HG03378 (cell line): ENCODE measurements at regions not wholly inside any gene's neighbourhood (a gene's known extent, or its start where the extent isn't known, plus 50 kb on each side); places are given as distances from the start of the nearest gene placed in this dataset.
"Not testable (repeated sequence)": the region's sequence is repeated elsewhere in the genome, so short reads cannot be mapped to it uniquely, and the experiment has no call there.

Experiments used
- ATAC-seq: cut with Tn5 transposase; IDR thresholded peaks from one replicate; pipeline ENCODE4 v1.9.1; 2021; ENCODE audit warnings: mild to moderate bottlenecking, moderate library complexity; ENCODE audit not compliant: unreplicated experiment

DNA sequence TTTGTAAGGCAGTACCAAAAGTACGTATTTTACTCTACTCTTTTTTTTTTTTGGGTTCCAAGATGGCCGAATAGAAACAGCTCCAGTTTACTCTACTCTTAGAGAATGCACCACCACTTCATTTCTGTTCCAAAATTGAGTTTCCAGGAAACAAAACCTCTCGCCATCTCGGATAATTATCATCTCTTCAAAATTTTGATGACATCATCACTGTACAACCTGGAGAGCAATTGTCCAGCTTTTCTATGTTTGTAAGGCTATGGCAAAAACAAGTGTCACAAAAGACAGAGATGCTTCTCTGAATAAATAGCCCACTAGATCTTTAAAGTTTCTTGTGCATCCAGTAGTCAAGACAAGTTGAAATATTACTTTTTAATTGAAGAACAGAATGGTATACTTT, 1631.9 kb upstream of the CDH6 start:
- ATAC-seq, result no peak

DNA sequence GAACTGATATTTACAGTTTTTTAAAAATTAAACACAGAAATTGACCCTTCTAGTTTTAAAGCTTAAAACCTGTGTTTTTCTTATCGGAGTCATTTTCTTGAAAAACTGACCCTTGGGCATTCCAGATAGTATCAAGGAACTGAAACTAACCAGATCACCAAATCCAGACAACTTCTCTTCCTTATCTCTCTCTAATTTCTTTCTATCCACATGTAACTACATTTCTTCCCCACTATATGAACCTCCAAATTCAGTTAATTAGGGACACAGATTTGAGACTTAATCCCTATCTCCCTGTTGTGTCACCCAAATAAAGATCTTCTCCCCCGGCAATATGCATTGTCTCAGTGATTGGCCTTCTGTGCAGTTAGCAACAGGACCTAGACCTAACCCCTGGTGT, 1643.0 kb upstream of the CDH6 start:
- no peak for ATAC-seq

DNA sequence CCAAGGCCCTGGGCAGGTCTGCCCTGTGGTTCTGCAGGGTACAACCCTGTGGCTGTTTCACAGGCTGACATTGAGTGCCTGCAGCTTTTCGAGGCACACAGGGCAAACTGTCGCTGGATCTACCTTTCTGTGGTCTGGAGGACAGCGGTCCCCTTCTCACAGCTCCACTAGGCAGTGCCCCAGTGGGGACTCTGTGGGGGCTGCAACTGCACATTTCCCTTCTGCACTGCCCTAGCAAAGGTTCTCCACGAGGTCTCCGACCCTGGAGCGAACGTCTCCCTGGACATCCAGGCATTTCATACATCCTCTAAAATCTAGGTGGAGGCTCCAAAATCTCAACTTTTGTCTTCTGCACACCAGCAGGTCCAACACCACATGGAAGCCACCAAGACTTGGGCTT, 1645.2 kb upstream of the CDH6 start:
- no peak for ATAC-seq

DNA sequence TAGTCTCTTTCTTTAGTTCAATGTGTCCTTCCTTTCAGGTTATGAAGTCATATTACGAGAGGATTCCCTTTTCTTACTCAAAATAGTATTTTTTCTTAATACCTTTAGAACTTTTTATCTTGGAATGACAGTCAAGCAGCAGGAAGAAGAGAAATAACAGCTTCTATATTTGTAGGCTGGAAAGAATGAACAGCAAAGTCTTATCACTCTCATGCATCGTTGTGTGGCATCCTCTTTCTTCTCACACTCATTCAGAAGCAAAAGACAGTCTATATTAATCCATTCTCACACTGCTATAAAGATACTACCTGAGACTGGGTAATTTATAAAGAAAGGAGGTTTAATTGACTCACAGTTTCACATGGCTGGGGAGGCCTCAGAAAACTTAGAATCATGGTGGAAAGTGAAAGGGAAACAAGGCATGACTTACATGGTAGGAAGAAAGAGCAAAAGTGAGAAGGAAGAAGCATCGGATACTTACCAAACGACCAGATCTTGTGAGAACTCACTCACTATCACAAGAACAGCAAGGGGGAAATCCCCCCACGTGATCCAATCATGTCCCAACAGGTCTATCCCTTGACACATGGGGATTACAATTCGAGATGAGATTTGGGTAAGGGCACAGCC, 1646.1 kb upstream of the CDH6 start:
- ATAC-seq, result no peak

GRCh38 chr5:29543501-29543900, 1650.0 kb upstream of the CDH6 start:
- no peak for ATAC-seq

GRCh38 chr5:29524227-29524626, 1669.3 kb upstream of the CDH6 start:
- no peak for ATAC-seq

DNA sequence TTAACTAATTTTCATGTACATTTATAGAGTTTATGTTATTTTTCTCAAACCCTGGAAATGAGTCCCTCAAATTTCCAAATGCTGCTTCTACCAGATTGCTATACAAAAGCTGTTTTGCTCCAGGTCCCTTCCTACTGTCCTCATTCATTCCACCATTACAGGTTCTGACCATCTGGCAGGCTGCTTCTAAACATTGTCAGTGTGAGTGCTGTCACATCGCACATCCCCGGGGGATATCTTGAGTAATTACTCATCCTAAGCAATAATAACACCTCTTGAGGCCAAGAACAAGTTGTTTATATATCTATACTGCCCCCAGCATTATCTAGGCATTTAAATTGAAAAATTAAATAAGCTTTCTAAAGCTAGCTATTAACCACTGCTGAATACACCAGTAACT, 1675.3 kb upstream of the CDH6 start:
- ATAC-seq, result no peak

- no peak for ATAC-seq
These were observed 1677.3 kb upstream of the CDH6 start for GRCh38 chr5:29516224-29516623.

DNA sequence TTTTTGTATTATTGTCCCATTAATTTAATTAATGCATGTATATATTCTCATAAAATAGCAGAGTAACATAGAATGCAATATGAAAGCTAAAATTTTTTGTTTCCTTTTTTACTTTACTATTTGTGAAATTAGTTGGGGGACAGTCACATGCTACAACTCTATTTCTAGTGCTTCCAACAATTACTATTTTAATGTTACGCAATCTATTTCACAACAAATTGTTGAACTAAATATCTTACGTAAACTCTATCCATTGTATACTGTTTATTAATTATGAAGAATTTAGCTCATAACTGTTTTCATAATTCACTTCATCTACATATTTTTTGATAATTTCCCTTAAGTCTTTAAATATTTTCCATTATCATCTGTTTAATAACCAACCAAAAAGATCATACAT, 1685.4 kb upstream of the CDH6 start:
- ATAC-seq, result no peak

- ATAC-seq, result no peak
These were observed 1689.1 kb upstream of the CDH6 start for GRCh38 chr5:29504411-29504810.

DNA sequence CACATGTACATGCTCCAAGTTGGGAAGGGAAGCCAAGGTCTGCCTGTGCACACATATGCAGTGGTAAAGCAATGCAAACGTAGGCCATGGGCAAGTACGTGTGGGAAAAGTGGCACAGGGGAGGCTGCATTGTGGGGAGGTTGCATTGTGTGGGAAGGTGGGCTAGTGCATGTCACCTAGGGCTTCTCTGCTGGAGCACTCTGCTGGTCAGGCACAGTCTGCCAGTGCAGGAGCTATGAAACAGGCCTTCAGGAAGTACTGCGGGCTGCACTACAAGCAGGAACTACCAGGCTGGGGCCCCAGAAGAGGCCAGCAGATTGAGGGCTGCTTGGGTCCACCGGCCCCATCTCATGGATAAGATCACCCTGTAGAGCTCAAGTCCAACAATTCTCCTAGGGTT, 1694.6 kb upstream of the CDH6 start:
- ATAC-seq, result no peak

GRCh38 chr5:29498412-29498811, 1695.1 kb upstream of the CDH6 start:
- no peak for ATAC-seq

GRCh38 chr5:29485333-29485732, 1708.2 kb upstream of the CDH6 start:
- ATAC-seq, result no peak

DNA sequence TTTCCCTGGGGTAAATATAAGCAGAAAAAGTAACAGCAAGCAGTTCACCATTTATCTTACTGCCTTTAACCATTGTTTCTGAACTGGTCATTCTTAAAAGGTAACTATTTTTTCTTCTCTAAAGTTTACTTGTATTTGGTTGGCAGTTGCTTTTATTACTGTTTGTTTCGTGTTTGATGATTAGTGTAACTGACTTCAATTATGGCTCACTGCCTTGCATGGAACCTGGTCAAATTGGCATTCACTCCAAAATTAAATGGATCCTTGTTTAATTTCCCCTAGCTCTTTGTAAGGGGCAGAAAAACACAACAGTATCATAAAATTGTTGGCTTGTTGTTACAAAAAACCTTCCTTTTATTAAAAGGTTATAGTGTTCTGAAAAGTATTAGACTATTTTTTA, 1723.9 kb upstream of the CDH6 start:
- no peak for ATAC-seq

GRCh38 chr5:29462241-29462640, 1731.2 kb upstream of the CDH6 start:
- no peak for ATAC-seq

DNA sequence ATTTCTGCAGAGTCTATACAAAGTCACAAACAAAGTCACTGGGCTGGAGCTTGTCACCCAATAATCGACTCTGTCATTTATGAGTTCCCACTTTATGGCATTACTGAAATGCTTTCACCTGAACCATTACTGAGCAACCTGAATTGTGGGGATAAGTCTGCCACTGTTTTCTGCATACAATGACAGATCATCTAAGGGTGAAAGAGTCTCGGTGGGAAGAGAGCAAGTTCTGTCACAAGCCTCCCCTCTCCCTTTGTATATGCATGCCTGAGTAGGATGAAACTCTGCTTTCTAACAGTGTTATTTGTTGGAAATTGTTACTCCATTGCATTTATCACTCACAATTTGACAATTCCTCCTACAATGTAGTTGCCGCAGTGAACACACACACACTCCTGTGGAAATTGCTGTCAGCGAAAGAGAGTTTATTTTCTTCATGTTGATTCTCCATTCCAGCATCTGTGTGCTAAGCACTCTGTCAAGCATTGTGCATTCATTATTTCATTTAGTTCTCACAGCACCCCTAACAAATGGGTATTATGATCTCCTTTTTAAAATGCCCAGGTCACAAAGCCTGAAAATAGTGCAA, 1732.4 kb upstream of the CDH6 start:
- no peak for ATAC-seq

GRCh38 chr5:29451004-29451403, 1742.5 kb upstream of the CDH6 start:
- not testable (repeated sequence) for ATAC-seq

- no peak for ATAC-seq
These were observed 1778.8 kb upstream of the CDH6 start for GRCh38 chr5:29414681-29415080.

DNA sequence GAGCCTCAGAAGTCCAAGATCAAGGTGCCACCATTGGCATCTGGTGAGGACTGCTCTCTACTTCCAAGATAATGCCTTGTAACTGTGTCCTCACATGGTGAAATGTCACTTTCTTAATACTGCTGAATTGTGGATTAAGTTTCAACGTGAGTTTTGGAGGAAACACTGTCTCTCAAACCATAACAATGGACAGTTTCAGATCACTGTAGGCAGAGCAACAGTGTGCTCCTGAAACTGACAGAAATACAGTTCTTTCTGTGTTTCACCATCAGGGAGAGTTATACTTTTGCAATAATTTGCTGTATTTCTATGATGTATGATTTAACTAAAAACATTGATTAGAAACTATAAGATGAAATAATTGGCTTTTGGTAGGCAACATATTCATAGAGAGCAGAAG, 1780.5 kb upstream of the CDH6 start:
- no peak for ATAC-seq

DNA sequence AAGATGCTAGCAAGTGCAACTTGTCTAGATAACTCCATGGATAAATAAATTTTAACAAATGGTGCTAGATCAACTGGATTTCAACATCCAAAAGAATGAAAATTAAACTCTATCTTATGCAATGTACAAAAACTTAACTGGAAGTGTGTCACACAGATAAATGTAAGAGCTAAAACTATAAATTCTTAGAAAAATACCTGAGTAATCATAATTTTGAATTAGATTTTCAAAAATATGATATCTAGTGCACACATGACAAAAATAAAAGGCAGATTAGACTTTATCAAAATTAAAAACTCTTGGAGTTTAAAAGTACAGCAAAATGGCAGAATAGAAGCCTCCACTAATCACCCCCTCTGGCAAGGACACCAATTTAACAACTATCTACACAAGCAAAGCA, 1791.2 kb upstream of the CDH6 start:
- no peak for ATAC-seq

DNA sequence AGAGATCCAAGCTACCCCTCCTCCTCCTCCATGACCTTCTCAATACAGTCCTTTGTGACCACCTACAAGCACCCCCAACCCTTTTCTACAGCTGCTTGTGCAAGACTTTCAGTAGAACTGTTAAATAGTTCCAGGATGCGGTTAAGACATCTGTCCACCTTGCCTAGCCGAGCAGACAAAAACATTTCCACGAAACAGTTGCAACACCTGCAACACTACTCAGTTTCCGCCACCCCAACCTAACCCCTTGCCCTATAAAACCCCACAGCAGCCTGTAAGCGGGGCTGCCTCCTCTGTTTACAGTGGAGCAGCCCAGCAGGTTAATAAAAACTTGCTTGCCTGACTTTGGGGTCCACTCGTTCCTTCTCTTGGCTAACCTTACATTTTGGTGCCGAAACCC, 1803.5 kb upstream of the CDH6 start:
- no peak for ATAC-seq

GRCh38 chr5:29387384-29387783, 1806.1 kb upstream of the CDH6 start:
- no peak for ATAC-seq

DNA sequence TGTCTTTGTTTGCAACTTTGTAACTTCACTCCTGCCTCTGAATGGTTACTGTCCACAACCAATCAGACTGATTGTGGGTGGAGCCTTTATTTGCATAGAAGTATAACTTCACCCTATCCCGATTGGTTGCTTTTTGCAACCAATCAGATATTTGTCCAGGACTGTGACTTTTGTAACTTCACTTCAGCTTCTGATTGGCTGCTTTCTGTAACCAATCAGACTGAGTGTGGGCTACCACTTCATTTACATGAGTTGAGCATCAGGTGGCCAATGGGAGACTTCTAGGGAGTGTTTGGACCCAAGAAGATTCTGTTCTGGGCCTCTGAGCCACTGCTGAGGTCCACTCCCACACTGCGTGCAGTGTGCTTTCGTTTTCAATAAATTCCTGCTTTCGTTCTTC, 1810.7 kb upstream of the CDH6 start:
- ATAC-seq, result no peak
